ENCODE measurements at regions not wholly inside any gene's neighbourhood (a gene's known extent, or its start where the extent isn't known, plus 50 kb on each side); places are given as distances from the start of the nearest gene placed in this dataset.
"Not testable (repeated sequence)": the region's sequence is repeated elsewhere in the genome, so short reads cannot be mapped to it uniquely, and the experiment has no call there.

DNA sequence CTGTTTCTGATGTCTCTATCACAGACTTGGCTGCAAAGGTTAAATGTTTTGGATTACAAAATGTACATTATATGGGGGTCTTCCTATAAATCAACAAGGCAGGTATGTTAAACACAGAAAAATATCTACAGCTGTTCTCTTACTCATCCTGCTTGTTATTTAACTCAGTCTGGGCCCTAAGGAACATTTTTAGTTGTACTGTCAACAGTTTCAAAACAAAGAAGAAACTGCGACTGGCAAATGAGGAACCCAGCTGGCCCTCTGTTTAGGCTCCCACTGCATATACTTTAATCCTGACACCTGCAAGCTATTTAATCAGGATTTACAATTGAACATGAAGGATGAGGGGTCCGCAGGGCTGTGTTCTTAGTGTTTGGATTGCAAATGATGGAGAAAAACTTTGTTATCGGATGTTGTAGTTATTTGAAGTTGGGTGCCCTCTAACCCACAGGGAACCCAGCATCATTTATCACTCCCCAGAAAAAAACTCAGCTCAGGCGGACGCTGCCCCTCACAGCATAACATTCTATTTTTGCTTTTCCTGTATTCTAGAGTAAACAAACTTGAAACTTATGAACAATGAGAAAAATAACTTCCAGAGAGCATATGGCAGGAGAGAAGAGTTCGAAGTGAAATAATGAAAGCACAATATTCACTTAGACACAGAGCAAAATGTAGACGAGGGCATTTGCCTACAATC lies 91.2 kb downstream of the POLR2M start:
- ATAC-seq = no peak
- no peaks in the 10 kb centered on the region for H3K4me1 Mint-ChIP-seq
- no peaks in the 10 kb centered on the region for H3K27me3 Mint-ChIP-seq
- H3K9me3 Mint-ChIP-seq = no peaks in the 10 kb centered on the region
- H3K4me3 Mint-ChIP-seq = no peak overlapping the region
- DNase-seq = no peak
- no peak overlapping the region for H3K27ac Mint-ChIP-seq

DNA sequence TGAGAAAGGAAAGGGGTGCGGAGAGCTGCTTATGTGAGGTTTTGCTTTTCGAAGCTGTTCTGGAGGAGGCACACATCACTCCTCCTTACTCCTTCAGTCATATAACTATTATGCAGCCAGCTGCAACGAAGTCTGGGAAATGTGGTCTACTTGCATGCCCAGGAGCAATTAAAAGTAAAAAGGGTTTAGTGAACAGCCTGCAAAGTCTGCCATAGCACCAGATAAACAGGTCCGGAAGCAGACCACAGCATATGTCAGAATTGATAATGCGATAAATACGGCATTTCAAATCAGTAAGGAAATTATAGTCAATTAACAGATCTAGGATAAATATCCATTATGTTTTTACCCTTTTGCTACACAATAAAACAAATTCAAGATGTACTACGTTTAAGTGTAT lies 99.5 kb downstream of the POLR2M start:
- H3K27me3 Mint-ChIP-seq = no peaks in the 10 kb centered on the region
- ATAC-seq (no peak), DNase-seq (no peak)
- H3K4me1 Mint-ChIP-seq = no peaks in the 10 kb centered on the region
- no peaks in the 10 kb centered on the region for H3K9me3 Mint-ChIP-seq
- no peak overlapping the region for H3K27ac Mint-ChIP-seq
- no peak overlapping the region for H3K4me3 Mint-ChIP-seq

DNA sequence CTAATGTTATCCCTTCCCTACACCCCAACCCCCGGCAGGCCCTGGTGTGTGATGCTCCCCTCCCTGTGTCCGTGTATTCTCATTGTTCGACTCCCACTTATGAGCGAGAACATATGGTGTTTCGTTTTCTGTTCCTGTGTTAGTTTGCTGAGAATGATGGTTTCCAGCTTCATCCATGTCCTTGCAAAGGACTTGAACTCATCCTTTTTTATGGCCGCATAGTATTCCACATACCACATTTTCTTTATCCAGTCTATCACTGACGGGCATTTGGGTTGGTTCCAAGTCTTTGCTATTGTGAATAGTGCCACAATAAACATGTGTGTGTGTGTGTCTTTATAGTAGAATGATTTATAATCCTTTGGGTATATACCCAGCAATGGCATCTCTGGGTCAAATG lies 102.8 kb downstream of the POLR2M start:
- ATAC-seq, H3K4me3 Mint-ChIP-seq, H3K4me1 Mint-ChIP-seq, DNase-seq, H3K27ac Mint-ChIP-seq, H3K9me3 Mint-ChIP-seq: not testable (repeated sequence)
- H3K27me3 Mint-ChIP-seq = peaks cover 16% of the 10 kb centered on the region

DNA sequence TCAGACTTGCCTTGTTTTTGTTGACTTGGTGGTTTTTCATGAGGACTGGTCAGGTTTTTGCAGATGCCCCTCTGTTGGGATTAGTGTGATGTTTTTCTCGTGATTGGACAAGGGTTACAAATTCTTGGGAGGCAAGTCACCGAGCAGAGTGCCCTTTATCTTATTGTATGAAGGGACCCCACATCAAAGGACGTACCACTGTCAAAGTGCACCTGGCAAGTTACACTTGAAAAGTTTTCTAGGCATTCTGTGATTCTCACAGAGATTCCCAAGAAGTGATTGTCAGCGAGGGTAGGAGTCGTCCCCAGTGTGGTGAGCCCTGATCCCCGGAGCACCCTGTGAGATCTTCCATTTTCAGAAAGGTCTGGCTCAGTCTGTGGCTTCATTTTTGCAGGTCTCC lies 110.1 kb downstream of the POLR2M start:
- H3K27ac Mint-ChIP-seq = peak overlapping the region in 1 of 2 donors; percentile 57
- ATAC-seq (no peak), DNase-seq (no peak)
- H3K9me3 Mint-ChIP-seq = no peaks in the 10 kb centered on the region
- peaks cover 16% of the 10 kb centered on the region for H3K27me3 Mint-ChIP-seq
- no peaks in the 10 kb centered on the region for H3K4me1 Mint-ChIP-seq
- no peak overlapping the region for H3K4me3 Mint-ChIP-seq

DNA sequence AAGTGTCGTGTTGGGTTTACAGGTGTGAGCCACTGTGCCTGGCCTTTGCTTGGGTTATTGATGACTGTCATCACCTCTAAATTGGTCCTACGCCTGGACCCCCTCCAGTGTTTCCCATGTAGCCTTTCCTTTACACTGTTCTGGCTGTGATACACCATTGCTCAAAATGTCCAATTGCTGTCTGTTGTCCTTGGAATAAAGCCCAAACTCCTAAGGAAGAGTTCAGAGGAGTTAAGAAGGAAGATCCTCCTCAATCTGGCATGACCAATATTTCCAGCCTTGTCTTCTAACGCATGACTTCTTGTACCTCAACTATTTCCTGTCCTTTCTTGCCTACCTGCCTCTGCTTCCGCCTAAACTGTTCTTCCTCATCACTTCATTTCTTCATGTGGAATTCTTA lies 113.1 kb downstream of the POLR2M start:
- H3K27ac Mint-ChIP-seq = no peak overlapping the region
- DNase-seq (no peak), ATAC-seq (no peak)
- no peaks in the 10 kb centered on the region for H3K4me1 Mint-ChIP-seq
- no peaks in the 10 kb centered on the region for H3K9me3 Mint-ChIP-seq
- H3K27me3 Mint-ChIP-seq = no peaks in the 10 kb centered on the region
- no peak overlapping the region for H3K4me3 Mint-ChIP-seq

DNA sequence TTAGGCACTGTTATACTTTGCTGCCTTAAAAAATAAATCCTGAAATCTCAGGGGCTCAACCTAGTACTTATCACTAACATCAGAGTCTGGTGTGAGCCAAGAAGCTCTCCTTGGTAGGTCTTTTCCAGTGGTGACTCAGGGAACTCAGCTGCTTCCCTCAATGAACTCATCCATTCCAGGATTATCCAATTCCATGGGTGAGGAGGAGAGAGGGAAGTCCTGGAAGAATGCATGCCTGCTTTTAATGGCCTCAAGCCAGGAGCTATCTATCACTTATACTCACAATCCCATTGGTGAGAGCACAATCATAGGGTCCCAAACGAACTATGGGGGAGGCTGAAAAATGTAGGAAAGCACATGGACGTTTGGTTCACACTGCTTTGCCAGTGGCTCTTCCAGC lies 113.6 kb downstream of the POLR2M start:
- no peak for DNase-seq
- Mint-ChIP-seq H3K4me1 (no peaks in the 10 kb centered on the region), H3K9me3 (no peaks in the 10 kb centered on the region), H3K4me3 (no peak overlapping the region), H3K27ac (no peak overlapping the region), H3K27me3 (no peaks in the 10 kb centered on the region)
- no peak for ATAC-seq

DNA sequence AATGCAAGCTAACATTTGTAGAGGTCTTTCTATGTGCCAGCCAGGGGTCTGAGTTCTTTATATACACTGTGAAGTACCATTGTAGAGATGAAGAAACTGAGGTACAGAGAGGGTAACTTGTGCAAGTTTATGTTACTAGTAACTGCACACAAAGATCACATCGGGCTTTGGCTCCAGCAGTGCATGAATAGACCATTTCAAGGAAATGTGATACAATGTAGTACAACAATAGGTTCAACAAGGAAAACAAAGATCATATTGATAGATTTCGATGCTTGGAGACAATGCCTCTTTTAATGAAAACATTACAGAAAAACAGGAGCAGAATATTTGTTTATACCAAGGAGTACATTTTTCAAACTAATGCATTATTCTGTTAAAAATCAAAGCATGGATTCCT lies 115.3 kb downstream of the POLR2M start:
- H3K27me3 Mint-ChIP-seq = no peaks in the 10 kb centered on the region
- ATAC-seq = no peak
- H3K9me3 Mint-ChIP-seq = no peaks in the 10 kb centered on the region
- H3K4me1 Mint-ChIP-seq = no peaks in the 10 kb centered on the region
- no peak overlapping the region for H3K27ac Mint-ChIP-seq
- no peak for DNase-seq
- H3K4me3 Mint-ChIP-seq = no peak overlapping the region

DNA sequence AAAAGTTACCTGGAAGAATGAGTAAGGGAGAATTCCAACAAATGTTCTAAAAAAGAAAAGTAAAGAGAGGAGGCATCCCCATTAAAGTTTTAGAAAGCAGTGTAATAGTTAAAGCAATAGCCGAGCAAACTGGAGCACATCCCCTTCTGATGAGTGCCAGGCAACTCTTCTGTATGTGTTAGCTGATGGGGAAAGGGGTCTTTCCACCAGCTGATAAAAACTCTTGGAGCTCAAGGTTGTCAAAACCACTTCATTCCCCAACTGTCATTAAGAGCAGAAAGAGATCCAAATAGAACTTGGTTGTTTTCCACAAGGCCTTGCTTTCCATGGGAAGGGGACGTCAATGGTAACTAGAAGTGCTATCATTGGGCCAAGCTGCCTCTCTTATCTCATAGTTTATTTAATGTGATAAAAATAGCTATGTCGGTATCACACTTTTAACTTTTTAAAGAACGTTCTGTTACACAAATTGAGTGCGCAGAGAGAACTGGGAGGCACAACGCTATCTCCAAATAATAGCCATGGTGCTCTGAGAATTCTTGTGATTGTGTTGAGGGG lies 116.9 kb downstream of the POLR2M start:
- Mint-ChIP-seq H3K4me3 (no peak overlapping the region), H3K27ac (no peak overlapping the region), H3K27me3 (peaks cover 4% of the 10 kb centered on the region), H3K4me1 (no peaks in the 10 kb centered on the region), H3K9me3 (no peaks in the 10 kb centered on the region)
- ATAC-seq (no peak), DNase-seq (no peak)

DNA sequence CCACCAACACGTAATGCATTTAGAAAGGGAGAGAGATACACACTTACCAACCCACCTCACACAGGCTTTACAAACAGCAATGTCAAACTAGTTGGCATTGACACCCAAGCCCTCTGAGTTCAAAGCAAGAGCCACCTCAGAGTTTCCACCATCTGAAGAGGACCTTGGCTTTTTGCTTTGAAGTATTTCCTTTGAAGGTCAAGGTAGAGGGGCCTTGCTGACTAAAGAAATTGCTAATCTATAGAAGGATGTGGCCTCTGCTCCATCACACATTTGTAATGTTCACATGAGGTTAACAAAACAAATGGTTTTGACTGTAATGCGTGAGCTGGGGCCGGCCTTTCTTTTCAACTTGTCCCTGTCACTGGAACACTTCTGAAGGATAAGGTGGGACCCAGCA lies 117.7 kb downstream of the POLR2M start:
- Mint-ChIP-seq H3K4me1 (no peaks in the 10 kb centered on the region), H3K9me3 (no peaks in the 10 kb centered on the region), H3K27ac (no peak overlapping the region), H3K27me3 (peaks cover 10% of the 10 kb centered on the region), H3K4me3 (no peak overlapping the region)
- no peak for DNase-seq
- peak; percentile 75 for ATAC-seq

DNA sequence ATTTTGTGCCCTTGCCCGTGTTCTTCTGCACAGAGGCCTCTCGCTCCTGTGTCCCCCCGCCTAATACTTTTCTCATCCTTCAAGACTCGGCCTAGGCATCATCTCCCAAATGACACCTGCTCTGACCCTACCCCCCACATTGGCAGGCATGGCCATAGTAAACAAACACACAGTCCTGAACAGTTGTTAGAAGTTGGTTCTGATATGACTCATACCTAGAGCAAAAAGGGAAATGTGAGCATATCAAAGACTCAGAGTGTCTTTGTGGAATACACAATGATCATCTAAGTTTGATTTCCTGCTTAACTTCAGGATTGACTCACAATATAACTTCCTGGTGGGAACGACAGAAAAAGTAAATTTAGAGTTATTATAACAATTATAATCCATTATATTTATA lies 120.5 kb downstream of the POLR2M start:
- no peak for ATAC-seq
- H3K4me3 Mint-ChIP-seq = no peak overlapping the region

DNA sequence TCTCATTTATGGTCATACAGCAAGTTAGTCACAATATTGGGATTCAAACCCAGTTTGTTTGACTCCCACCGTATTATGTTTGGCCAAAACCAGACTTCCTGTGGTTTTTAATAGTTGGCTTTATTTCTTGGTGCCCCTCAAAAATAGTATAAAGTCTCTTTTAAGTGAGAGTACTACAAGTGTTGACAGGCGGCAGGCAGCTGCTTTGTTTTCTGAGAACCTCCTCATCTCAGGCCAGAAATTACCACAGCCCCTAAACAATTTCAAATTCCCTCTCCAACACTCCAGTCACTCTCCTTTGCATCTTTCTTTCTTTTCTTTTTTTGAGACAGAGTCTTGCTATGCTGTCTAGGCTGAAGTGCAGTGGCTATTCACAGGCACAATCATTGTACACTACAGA lies 121.5 kb downstream of the POLR2M start:
- H3K9me3 Mint-ChIP-seq = peaks cover 0 to 4% of the 10 kb centered on the region in 2 donors
- H3K4me3 Mint-ChIP-seq = no peak overlapping the region
- no peaks in the 10 kb centered on the region for H3K4me1 Mint-ChIP-seq
- ATAC-seq = no peak
- peaks cover 30% of the 10 kb centered on the region for H3K27me3 Mint-ChIP-seq
- H3K27ac Mint-ChIP-seq = no peak overlapping the region
- no peak for DNase-seq

More for the DNA sequence above, 120.5 kb downstream of the POLR2M start:
- no peak for DNase-seq
- Mint-ChIP-seq H3K27ac (peak overlapping the region; percentile 12 to 17), H3K27me3 (peaks cover 24% of the 10 kb centered on the region), H3K4me1 (no peaks in the 10 kb centered on the region), H3K9me3 (no peaks in the 10 kb centered on the region)

DNA sequence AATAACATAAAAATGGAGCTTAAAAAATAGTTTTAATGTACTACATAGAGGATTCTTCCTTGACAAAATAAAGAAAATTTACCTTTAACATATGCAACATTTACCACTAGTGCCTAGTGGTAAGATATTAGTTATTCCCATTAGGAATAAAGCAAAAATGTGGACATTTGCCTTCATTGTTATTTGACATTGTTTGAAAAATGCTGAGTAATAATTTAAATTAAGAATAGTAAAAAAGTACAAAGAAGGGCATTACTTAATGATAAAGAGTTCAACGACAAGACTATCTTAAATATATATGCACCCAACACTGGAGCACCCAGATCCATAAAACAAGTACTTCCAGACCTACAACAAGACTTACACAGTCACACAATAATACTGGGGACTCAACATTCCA lies 125.7 kb downstream of the POLR2M start:
- H3K4me3 Mint-ChIP-seq = no peak overlapping the region
- peaks cover 17% of the 10 kb centered on the region in 2 donors for H3K9me3 Mint-ChIP-seq
- H3K4me1 Mint-ChIP-seq = no peaks in the 10 kb centered on the region
- no peak for DNase-seq
- no peak overlapping the region for H3K27ac Mint-ChIP-seq
- H3K27me3 Mint-ChIP-seq = peaks cover 43% of the 10 kb centered on the region
- ATAC-seq = no peak

DNA sequence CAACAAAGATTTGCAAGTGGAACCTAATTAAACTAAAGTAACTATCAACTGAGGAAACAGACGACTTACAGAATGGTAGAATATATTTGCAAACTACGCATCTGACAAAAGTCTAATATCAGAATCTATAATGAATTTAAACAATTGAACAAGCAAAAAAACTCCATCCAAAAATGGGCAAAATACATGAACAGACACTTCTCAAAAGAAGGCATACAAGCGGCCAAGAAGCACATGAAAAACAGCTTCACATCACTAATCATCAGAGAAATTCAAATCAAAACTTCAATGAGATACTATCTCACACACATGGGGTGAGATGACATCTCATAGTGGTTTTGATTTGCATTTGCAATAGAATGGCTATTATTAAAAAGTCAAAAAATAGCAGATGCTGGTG lies 128.6 kb downstream of the POLR2M start:
- Mint-ChIP-seq H3K9me3 (peaks cover 17% of the 10 kb centered on the region in 2 donors), H3K27ac (no peak overlapping the region), H3K4me3 (no peak overlapping the region), H3K4me1 (no peaks in the 10 kb centered on the region), H3K27me3 (peaks cover 33% of the 10 kb centered on the region)
- DNase-seq (no peak), ATAC-seq (no peak)

DNA sequence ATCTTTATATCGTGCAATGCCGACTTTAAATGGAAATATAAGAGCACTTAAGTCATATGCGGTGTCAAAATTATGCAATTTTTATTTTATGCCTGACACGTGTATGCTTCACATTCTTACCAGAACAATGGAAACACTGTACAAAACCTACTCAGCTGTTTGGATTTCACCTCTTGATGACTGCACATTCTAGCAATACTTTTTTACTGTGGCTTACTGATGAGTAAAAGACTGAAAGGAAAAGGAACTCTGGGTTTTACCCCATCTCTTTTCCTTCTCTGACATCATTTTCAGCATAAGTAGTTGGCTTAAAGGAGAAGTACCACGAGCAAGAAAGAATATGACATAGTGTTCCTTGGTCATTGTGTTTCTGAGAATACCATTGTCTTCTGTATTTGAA lies 142.8 kb downstream of the POLR2M start:
- H3K27ac Mint-ChIP-seq = peak overlapping the region in 1 of 2 donors; percentile 7
- H3K4me1 Mint-ChIP-seq = no peaks in the 10 kb centered on the region
- ATAC-seq (peak; percentile 39), DNase-seq (no peak)
- no peak overlapping the region for H3K4me3 Mint-ChIP-seq
- H3K27me3 Mint-ChIP-seq = peaks cover 14% of the 10 kb centered on the region
- no peaks in the 10 kb centered on the region for H3K9me3 Mint-ChIP-seq

DNA sequence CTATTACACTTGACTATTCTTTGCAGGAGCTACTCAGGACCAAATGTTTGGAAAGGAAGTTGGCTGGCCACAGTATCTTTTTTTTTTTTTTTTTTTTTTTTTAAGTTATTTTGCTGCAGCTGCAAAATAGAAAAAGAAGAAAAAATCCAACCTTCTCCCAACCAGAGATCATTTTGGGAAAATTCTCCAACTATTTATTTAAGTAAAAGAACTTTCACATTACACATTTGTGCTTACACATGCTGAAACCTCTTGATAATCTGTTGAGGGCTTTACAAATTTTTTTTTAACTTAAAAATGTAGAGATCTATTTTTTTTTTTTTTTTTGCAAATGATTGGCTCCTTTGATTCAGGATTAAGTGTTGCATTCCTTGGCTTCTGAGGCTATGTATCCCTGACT lies 148.0 kb downstream of the POLR2M start:
- no peak for ATAC-seq
- H3K4me1 Mint-ChIP-seq = peaks cover 5% of the 10 kb centered on the region
- H3K9me3 Mint-ChIP-seq = no peaks in the 10 kb centered on the region
- H3K4me3 Mint-ChIP-seq = no peak overlapping the region
- H3K27ac Mint-ChIP-seq = no peak overlapping the region
- peaks cover 28% of the 10 kb centered on the region for H3K27me3 Mint-ChIP-seq
- no peak for DNase-seq

DNA sequence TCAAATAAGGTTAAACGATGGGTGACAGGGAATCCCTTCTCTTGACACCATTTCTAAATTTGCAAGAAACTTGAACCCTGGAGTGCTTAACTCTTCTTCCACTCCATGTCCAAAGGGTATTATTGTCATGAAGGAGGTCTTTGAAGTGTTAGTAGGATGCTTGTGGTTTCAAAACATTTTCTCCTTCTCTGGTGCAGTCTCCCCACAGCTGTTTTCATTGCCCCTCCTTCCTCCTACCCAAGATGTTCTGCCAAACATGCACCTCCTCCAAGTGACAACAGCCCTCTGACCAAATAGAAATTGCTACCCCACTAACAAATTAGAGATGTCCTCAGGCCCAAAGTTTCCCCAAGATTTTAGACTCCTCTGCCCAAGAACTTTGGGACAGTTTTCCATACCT lies 151.4 kb downstream of the POLR2M start:
- DNase-seq (no peak), ATAC-seq (no peak)
- Mint-ChIP-seq H3K9me3 (no peaks in the 10 kb centered on the region), H3K27ac (no peak overlapping the region), H3K4me3 (no peak overlapping the region), H3K4me1 (peaks cover 5% of the 10 kb centered on the region), H3K27me3 (peaks cover 29% of the 10 kb centered on the region)

DNA sequence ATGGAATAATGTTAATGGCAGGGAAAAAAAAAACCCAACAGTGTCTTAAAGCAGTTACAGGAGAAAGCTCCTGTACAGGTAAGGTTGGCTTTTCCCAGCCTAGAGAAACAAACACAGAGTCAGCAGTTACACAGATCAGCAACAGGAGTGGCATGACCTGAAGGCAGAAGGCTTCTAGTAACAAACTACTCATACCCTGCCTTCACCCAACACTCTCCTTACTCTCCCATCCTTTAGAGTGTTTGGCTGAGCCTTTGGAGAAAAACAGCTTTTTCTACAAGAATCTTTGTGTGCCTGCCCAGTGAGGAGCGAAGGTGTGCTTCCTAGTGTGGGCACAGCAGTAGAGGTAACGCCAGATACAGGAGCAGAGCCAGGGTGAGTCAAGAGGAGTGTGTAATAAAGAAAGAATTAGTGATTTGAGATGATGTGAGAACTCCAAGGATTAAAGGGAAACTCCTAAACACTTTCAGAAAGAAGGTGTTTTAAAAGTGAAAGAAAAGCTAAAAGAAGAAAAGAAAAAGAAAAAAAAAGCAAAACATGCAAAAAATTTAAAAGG lies 152.7 kb downstream of the POLR2M start:
- Mint-ChIP-seq H3K27ac (no peak overlapping the region), H3K4me3 (no peak overlapping the region), H3K4me1 (peaks cover 5% of the 10 kb centered on the region), H3K9me3 (no peaks in the 10 kb centered on the region), H3K27me3 (peaks cover 29% of the 10 kb centered on the region)
- DNase-seq (no peak), ATAC-seq (no peak)
